Heart left ventricle (tissue), 16 donors: ENCODE measurements at regions not wholly inside any gene's neighbourhood (a gene's known extent, or its start where the extent isn't known, plus 50 kb on each side); places are given as distances from the start of the nearest gene placed in this dataset.
"Not testable (repeated sequence)": the region's sequence is repeated elsewhere in the genome, so short reads cannot be mapped to it uniquely, and the experiment has no call there.

Experiments
- ATAC-seq, 4 donors: fragments of 200-7000 bp; cut with Tn5 transposase; one replicate each; pipeline ENCODE4 v1.9.1; 2020 to 2022; ENCODE audit warnings: moderate library complexity in 4 of 4, mild to moderate bottlenecking in 3 of 4, moderate number of reproducible peaks in 1 of 4
- DNase-seq, 5 donors: peaks; one replicate each; pipeline ENCODE4 v3.0.0-alpha.2; 2020
- H3K27ac ChIP-seq, 12 donors: fragments of 200-600 bp; sonication (generic) in 4 of 12; one replicate each; pipeline versions ENCODE4 v1.5.0 to v1.8.0; 2016 to 2022; ENCODE audit warnings: mild to moderate bottlenecking in 2 of 12
- H3K27me3 ChIP-seq, 9 donors: fragments of 200-600 bp; sonication (generic) in 2 of 9; one replicate each; pipeline versions ENCODE4 v1.5.1 to v1.8.0; 2016 to 2022; ENCODE audit warnings: mild to moderate bottlenecking in 3 of 9
- H3K36me3 ChIP-seq, 9 donors: fragments of 200-600 bp; sonication (generic) in 2 of 9; one replicate each; pipeline versions ENCODE4 v1.5.0 to v1.8.0; 2018 to 2022; ENCODE audit warnings: mild to moderate bottlenecking in 2 of 9
- H3K4me1 ChIP-seq, 12 donors: fragments of 200-600 bp; sonication (generic) in 4 of 12; one replicate each; pipeline versions ENCODE4 v1.5.0 to v1.8.0; 2016 to 2022; ENCODE audit warnings: mild to moderate bottlenecking in 3 of 12
- H3K4me3 ChIP-seq, 12 donors: fragments of 200-600 bp; sonication (generic) in 4 of 12; one replicate each; pipeline versions ENCODE4 v1.5.0 to v1.8.0; 2017 to 2022; ENCODE audit warnings: mild to moderate bottlenecking in 9 of 12, moderate library complexity in 4 of 12
- H3K9me3 ChIP-seq, 12 donors: fragments of 200-600 bp; sonication (generic) in 4 of 12; one replicate each; pipeline versions ENCODE4 v1.5.0 to v1.8.0; 2016 to 2022; ENCODE audit warnings: mild to moderate bottlenecking in 1 of 12
- POLR2A ChIP-seq, 2 donors: fragments of 450-650 bp; IDR thresholded peaks; one replicate each; pipeline ENCODE4 v1.6.1; 2017; ENCODE audit warnings: antibody characterized with exemption in 2 of 2, mild to moderate bottlenecking in 2 of 2, moderate library complexity in 2 of 2
- WGBS, 4 donors: extraction: QIAGEN DNeasy Blood & Tissue Kit in 2 of 4; methylation state at CpG; one replicate each; pipeline versions ENCODE4 v1.1.5 to v1.1.7; 2013 to 2018; 5-methylcytosine and 5-hydroxymethylcytosine counted together
- intact Hi-C, 10 donors: fragments of 100-400 bp; cut with DNase I; formaldehyde crosslinking; loops; one replicate each; pipeline versions ENCODE4 v1.11.1 to v1.14.2; 2022
- TF ChIP-seq, protein P1 (sequence below), 12 donors: fragments of 200-600 bp; sonication (generic) in 4 of 12; IDR thresholded peaks; one replicate each; pipeline versions ENCODE4 v1.5.0 to v1.8.0; 2018 to 2022; ENCODE audit warnings: antibody characterized with exemption in 12 of 12, mild to moderate bottlenecking in 5 of 12
- donor health status: ischemic (EF 13 %, LVEDD 7.1; RV severe dilation, severe dysfunction).
- donor health status: healthy with polysubstance abuse.
- donor health status: DM: no; HTN: yes; CAD: no.
- donor health status: DM: no; HTN: no; CAD: no.
- donor health status: ischemic (EF 25% LVEDD 6.9; RV normal size, moderate dysfunction).
- donor health status: ischemic (EF 25% LVEDD 5.7; RV mildly dilated, moderate dysfunction).
- donor health status: healthy.
- donor health status: DM: yes; HTN: yes; CAD: no.
- donor health status: ischemic (EF 35%, LVEDD 5.7; RV mildly dilated, moderate dysfunction).
- donor health status: nonischemic (EF 11% LVEDD 7.7; RV severe dilation, severe dysfunction).
- donor health status: DM: yes; HTN: yes; CAD: no.
- donor health status: PGD.
- donor health status: ischemic (EF 29% LVEDD 5.4; RV normal size, mild dysfunction).
- donor health status: nonischemic (EF 23%, LVEDD 6.1; RV moderate dilation, normal function).

DNA sequence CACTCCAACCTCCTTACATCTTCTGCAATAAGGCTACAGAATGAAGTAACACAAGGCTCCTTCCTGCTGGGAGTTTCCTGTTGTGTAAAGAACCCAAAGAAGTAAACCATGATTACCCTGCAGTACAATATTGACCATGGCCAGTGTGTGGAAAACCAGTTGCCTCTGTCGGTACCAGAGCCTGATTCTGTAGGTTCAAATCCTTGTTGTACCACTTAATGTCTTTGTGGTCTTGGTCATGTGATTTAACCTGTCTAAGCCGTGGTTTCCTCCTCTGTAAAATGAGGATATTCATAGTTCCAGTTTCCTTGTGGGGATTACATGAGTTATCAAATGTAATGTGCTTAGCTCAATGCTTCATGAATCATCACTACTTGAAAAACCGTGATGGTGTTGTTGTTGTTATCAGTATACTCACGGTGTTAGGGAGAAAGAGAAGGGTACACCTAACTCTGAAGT is 60.3 kb upstream of the PRELID3B start:
- peaks cover 0 to 11% (median 0%) of the 10 kb centered on the region in 9 donors for H3K27me3 ChIP-seq
- H3K4me1 ChIP-seq, result peaks cover 0 to 4% (median 0%) of the 10 kb centered on the region in 12 donors
- DNase-seq, result no peak
- ATAC-seq, result no peak
- 72 to 83% (median 78%) methylated on average over 4 of the region's 4 CpGs for WGBS, 4 donors
- peaks cover 0 to 8% (median 0%) of the 10 kb centered on the region in 12 donors for H3K9me3 ChIP-seq
- no peak overlapping the region for H3K27ac ChIP-seq
- intact Hi-C loops, result loop anchor here in 1 of 10 donors (5.0 kb wide), 1 partner anchor 94 kb away; no protein-coding TSS in a partner anchor
- no peak overlapping the region for H3K4me3 ChIP-seq
- TF ChIP-seq, protein P1, sequence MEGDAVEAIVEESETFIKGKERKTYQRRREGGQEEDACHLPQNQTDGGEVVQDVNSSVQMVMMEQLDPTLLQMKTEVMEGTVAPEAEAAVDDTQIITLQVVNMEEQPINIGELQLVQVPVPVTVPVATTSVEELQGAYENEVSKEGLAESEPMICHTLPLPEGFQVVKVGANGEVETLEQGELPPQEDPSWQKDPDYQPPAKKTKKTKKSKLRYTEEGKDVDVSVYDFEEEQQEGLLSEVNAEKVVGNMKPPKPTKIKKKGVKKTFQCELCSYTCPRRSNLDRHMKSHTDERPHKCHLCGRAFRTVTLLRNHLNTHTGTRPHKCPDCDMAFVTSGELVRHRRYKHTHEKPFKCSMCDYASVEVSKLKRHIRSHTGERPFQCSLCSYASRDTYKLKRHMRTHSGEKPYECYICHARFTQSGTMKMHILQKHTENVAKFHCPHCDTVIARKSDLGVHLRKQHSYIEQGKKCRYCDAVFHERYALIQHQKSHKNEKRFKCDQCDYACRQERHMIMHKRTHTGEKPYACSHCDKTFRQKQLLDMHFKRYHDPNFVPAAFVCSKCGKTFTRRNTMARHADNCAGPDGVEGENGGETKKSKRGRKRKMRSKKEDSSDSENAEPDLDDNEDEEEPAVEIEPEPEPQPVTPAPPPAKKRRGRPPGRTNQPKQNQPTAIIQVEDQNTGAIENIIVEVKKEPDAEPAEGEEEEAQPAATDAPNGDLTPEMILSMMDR (IDR thresholded peaks at IDR 0.05), result no peak
- no peak for TF ChIP-seq POLR2A (IDR thresholded peaks at IDR 0.05)
- no peaks in the 10 kb centered on the region for H3K36me3 ChIP-seq

DNA sequence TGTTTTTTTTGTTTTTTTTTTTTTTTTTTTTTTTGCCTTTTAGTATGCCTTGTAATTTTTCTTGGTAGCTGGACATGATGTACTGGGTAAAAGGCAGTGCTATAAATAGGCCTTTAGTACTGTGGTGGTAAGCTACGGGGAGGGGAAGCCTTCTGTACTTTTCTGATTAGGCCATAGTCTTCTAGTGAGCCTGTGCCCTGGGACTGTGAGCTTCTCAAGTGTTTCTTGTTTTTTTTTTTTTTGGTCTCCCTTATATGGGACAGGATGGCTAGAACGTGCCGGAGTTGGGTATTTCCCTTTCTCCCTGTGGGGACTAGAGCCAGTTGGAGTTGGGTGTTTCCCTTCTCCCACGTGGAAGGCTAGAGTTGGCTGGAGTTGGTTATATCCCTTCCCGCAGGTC is 59.4 kb upstream of the PRELID3B start:
- intact Hi-C loops, result loop anchor here in 1 of 10 donors (5.0 kb wide), 1 partner anchor 95 kb away; no protein-coding TSS in a partner anchor
- ATAC-seq (peak in 1 of 4 donors; percentile 51), DNase-seq (no peak)
- WGBS, 4 donors, result 20 to 39% (median 29%) methylated on average over 5 of the region's 5 CpGs
- TF ChIP-seq, protein P1 (IDR thresholded peaks at IDR 0.05), result no peak
- no peak for TF ChIP-seq POLR2A (IDR thresholded peaks at IDR 0.05)
- H3K27me3 ChIP-seq, result peaks cover 0 to 11% (median 0%) of the 10 kb centered on the region in 9 donors
- H3K36me3 ChIP-seq, result no peaks in the 10 kb centered on the region
- no peak overlapping the region for H3K4me3 ChIP-seq
- no peak overlapping the region for H3K27ac ChIP-seq
- peaks cover 0 to 8% (median 0%) of the 10 kb centered on the region in 12 donors for H3K9me3 ChIP-seq
- peaks cover 0 to 4% (median 0%) of the 10 kb centered on the region in 12 donors for H3K4me1 ChIP-seq

DNA sequence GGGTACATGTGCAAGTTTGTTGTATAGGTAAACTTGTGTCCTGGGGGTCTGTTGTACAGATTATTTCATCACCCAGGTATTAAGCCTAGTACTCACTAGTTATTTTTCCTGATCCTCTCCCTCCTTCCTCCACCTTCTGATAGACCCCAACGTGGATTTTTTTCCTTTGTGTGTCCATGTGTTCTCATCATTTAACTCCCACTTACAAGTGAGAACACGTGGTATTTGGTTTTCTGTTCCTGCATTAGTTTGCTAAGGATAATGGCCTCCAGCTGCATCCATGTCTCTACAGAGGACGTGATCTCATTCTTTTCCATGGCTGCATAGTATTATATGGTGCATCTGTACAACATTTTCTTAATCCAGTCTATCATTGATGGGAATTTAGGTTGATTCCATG is 57.3 kb upstream of the PRELID3B start:
- 58 to 66% (median 63%) methylated on average over 3 of the region's 3 CpGs for WGBS, 4 donors
- not testable (repeated sequence) for H3K4me3 ChIP-seq, H3K4me1 ChIP-seq, ATAC-seq, DNase-seq, H3K27ac ChIP-seq, H3K36me3 ChIP-seq, H3K9me3 ChIP-seq
- intact Hi-C loops, result loop anchor here in 1 of 10 donors (5.0 kb wide), 1 partner anchor 97 kb away; no protein-coding TSS in a partner anchor
- H3K27me3 ChIP-seq, result peaks cover 0 to 11% (median 0%) of the 10 kb centered on the region in 9 donors

DNA sequence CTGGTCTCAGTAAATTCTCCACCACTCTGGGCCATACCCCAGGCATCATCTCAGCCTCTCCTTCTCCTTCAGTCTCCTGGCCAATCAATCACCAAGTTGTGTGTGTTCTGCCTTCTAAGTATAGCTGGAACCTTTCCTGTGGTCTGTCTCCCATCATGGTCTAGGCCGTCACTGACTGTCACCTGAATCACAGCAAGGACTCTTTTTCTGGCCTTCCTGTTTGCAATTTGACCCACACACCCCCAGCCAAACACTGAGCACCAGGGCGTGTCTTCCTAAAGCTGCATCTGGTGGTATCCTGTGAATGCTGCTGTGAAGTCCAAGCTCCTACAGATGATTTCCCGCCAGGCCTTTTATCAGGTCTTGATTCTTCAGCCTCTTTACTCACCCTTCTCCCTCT is 52.6 kb upstream of the PRELID3B start:
- no peak overlapping the region for H3K27ac ChIP-seq
- intact Hi-C loops, result no loop called here
- H3K36me3 ChIP-seq, result no peaks in the 10 kb centered on the region
- 59 to 71% (median 63%) methylated on average over 3 of the region's 3 CpGs for WGBS, 4 donors
- H3K9me3 ChIP-seq, result no peaks in the 10 kb centered on the region
- H3K27me3 ChIP-seq, result peaks cover 0 to under 1% (median 0%) of the 10 kb centered on the region in 9 donors
- H3K4me1 ChIP-seq, result no peaks in the 10 kb centered on the region
- DNase-seq, result no peak
- no peak overlapping the region for H3K4me3 ChIP-seq
- no peak for TF ChIP-seq POLR2A (IDR thresholded peaks at IDR 0.05)
- TF ChIP-seq, protein P1 (IDR thresholded peaks at IDR 0.05), result no peak
- no peak for ATAC-seq

DNA sequence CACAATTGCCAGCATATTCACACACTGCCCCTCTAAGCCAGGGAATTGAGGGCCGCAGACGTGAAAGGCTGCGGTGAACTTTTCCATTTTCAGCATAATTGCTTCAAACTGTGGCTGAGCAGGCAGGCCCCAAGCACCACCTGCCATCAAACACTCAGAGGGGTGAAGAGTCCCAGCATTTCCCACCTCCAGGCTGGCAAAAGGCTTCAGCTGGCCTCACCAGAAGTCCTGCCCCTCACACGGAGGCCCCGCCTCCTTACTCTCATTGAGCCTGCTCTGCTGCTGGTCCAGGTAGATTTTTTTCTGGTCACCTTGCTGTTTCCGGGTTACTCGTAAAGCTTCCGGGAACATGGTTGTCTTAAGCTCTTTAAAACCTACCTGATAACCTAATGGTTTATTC is 52.0 kb upstream of the PRELID3B start:
- intact Hi-C loops, result no loop called here
- no peaks in the 10 kb centered on the region for H3K9me3 ChIP-seq
- ATAC-seq (no peak), DNase-seq (no peak)
- no peaks in the 10 kb centered on the region for H3K27me3 ChIP-seq
- no peaks in the 10 kb centered on the region for H3K36me3 ChIP-seq
- H3K4me3 ChIP-seq, result no peak overlapping the region
- TF ChIP-seq, protein P1 (IDR thresholded peaks at IDR 0.05), result no peak
- TF ChIP-seq POLR2A (IDR thresholded peaks at IDR 0.05), result no peak
- H3K27ac ChIP-seq, result no peak overlapping the region
- 89 to 95% (median 89%) methylated on average over 8 of the region's 8 CpGs for WGBS, 4 donors
- H3K4me1 ChIP-seq, result no peaks in the 10 kb centered on the region
